GM18499 (cell line): ENCODE measurements at regions not wholly inside any gene's neighbourhood (a gene's known extent, or its start where the extent isn't known, plus 50 kb on each side); places are given as distances from the start of the nearest gene placed in this dataset.

Experiments used
- ATAC-seq: cut with Tn5 transposase; IDR thresholded peaks from one replicate; pipeline ENCODE4 v1.9.1; 2021; ENCODE audit warnings: moderate number of reproducible peaks; ENCODE audit not compliant: insufficient read depth, unreplicated experiment

GRCh38 chr2:204293884-204294747 lies 251.2 kb upstream of the PARD3B start:
- no peak for ATAC-seq

DNA sequence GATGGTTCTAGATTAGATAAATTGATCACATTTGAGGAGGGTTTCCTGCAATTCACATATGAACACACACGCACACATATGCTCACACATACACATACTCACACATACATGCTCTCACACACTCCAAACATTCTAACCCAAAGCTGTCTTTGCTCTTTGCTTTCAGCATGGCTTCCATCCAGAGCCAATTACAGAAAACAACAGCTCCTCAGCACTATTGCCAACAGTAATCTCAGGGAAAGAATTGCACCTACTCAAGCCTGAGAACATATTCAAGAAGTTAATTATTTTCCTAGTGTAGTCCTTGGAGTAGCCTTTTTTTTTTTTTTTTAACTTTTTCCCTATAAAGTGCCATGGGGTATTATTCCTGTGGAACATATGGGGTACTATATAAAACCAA lies 246.9 kb upstream of the PARD3B start:
- ATAC-seq, result no peak

DNA sequence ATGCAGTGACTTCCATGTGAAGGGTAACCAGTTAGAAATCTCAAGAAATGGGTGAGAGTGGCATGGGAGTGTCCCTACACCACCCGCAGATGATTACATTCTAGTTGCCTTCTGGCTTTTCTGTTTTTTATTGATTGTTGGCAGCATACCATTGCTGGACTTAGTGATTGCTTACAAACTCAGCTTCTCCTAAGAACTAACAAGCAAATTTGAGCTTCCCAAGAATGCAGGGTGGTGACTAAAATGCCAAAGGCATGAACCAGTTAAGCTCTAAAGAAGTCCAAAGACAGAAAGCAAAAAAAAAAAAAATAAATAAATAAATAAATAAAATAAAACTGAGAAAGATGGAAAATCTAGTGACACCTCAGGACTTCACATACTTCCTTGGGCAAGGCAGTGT lies 245.5 kb upstream of the PARD3B start:
- no peak for ATAC-seq

DNA sequence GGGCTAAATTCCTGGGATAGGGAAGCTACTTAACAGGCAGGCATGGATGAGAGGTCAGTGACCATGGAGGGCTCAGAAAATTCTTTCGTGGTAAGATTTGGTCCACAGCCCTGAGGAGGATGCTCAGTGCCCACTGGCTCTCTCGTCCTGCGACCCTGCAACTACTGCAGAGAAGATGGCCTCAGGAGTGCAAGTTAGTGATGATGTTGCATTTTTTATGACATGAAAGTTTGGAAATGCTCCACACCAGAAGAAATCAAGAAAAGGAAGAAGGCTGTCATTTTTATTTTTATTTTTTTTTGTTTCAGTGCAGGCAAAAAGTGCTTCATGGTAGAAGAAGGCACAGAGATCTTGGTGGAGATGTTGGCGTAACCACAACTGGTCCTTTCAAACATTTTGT lies 238.6 kb upstream of the PARD3B start:
- ATAC-seq, result no peak

DNA sequence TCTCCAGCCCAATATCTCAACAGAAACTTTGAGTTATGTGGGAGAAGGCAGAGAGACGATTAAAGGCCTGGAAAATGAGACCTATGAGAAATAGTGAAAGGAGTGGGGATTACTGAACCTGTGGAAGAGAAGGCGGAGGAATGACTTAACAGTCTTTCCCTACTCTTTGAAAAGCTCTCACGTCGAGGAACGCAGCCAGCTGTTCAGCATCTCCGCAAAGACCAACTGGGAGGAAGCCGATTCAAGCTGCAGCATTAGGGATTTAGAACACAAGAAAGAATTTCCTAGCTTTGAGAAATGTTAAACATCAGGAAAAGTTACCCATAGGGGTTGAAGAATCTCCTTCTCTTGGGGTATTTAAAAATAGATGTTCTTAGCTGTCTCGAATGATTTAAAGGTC lies 233.2 kb upstream of the PARD3B start:
- ATAC-seq, result no peak

DNA sequence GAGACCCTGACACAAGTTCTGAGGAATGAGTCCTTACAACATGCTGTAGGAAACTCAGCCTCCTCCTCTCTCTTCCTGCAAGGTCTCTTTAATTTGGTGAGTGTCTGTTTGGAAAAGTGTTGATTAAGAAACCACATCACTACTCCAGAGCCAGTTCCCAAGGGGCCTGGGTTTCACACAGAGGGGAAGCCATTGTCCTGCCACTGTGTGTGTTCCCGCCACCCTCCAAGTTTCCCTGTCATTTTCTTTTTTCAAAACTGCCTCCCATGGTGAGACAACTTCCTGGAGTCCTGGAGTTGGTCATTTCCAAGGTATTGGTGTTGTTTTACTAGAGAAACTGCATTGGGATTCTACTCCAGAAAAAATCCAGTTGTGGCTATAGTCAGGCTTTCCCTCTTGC lies 232.0 kb upstream of the PARD3B start:
- ATAC-seq, result no peak

- no peak for ATAC-seq
Observed at GRCh38 chr2:204315236-204315662, 230.0 kb upstream of the PARD3B start.

GRCh38 chr2:204317640-204318039 lies 227.6 kb upstream of the PARD3B start:
- ATAC-seq, result no peak

GRCh38 chr2:204321027-204321800 lies 224.1 kb upstream of the PARD3B start:
- no peak for ATAC-seq

GRCh38 chr2:204321910-204322751 lies 223.1 kb upstream of the PARD3B start:
- no peak for ATAC-seq

GRCh38 chr2:204325468-204325867 lies 219.8 kb upstream of the PARD3B start:
- ATAC-seq, result peak; percentile 89

GRCh38 chr2:204328373-204328772 lies 216.9 kb upstream of the PARD3B start:
- ATAC-seq, result no peak

GRCh38 chr2:204329016-204329415 lies 216.3 kb upstream of the PARD3B start:
- no peak for ATAC-seq

- ATAC-seq, result no peak
Observed at GRCh38 chr2:204329532-204329931, 215.7 kb upstream of the PARD3B start.

- no peak for ATAC-seq
Observed at GRCh38 chr2:204331180-204331579, 214.1 kb upstream of the PARD3B start.

GRCh38 chr2:204331988-204332387 lies 213.3 kb upstream of the PARD3B start:
- no peak for ATAC-seq

- ATAC-seq, result no peak
Observed at GRCh38 chr2:204332706-204333105, 212.6 kb upstream of the PARD3B start.

GRCh38 chr2:204333861-204334260 lies 211.4 kb upstream of the PARD3B start:
- ATAC-seq, result no peak

- no peak for ATAC-seq
Observed at GRCh38 chr2:204335451-204336058, 209.7 kb upstream of the PARD3B start.

DNA sequence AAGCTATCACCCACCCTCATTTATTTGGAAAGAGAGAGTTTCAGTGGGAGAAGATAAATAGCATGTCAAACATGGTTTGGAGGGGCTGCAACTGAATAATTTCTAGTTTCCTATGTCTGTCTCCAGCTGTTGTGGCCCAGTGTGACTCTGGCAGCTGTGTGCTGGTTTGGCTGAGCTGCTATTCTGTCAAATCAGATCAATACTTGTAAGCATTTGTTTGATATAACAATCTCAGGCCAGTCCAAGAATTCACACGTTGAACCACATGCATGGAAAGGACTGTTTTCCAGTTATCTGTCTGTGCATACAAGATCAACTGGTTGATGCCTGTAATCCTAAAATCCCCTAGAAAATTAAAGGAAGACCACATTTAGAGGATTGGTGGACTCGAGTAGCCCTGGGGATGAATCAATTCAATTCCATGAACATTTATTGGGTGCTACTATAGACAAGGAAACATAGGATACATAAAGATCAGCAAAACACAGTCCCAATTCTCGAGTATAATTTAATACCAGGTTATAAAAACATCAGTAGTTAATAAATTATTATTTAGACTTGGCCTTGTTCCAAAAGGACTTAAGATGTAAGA lies 209.0 kb upstream of the PARD3B start:
- no peak for ATAC-seq
